ENCODE measurements at regions not wholly inside any gene's neighbourhood (a gene's known extent, or its start where the extent isn't known, plus 50 kb on each side); places are given as distances from the start of the nearest gene placed in this dataset.

- TF ChIP-seq SIN3A (IDR thresholded peaks at IDR 0.05; ENCODE audit: low read depth): no peak
- TF ChIP-seq ZFX (IDR thresholded peaks at IDR 0.05): no peak
- TF ChIP-seq EZH2 (IDR thresholded peaks at IDR 0.05): no peak
Measured at GRCh38 chr15:91694131-91694830, 159.2 kb upstream of the SLCO3A1 start (continued).

DNA sequence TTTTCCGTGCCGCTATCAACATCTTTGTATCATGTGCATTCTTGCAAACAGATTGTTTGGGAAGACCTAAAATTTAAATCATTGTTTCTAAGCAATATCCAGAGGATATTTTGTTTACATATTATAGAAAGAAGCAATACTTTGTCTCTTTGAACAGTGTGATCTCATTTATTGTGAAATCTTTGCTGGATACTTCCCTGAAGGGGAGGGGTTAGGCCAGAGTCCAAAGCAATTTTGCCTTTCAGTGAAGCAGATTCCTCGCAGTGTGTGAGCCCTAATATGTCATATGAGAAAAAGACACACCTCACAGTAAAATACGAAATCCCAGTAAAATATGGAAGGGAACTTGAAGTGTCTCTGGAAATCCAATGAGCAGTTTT, 158.7 kb upstream of the SLCO3A1 start:
- CTCF ChIA-PET: interaction anchor here (1.2 to 1.6 kb wide), 2 partner anchors 11 to 12 kb away, joined by 4 to 7 read pairs; no protein-coding TSS in a partner anchor

DNA sequence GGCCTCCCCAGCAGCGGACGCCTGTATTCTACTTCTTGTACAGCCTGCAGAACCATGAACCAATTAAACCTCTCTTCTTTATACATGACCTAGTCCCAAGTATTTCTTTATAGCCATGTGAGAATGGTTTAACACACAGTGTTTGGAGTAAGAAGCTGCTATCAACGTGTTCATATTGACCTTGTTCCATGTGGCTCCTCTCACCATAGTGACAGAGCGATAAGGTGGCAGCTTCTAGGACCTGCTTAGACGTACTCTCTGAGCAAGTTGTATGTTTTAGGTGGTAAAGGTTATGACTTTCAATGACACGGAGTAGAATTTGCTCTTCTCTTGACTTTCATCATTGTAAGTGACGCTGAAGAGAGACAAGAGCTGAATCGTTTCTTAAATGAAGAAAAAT, 157.7 kb upstream of the SLCO3A1 start:
- Histone ChIP-seq H3K4me2 (ENCODE audit: low read length) (no peak overlapping the region), H3K27me3 (ENCODE audit: insufficient read depth, low read length) (no peaks in the 10 kb centered on the region; the same call in 1 of the 2 replicates), H3K27ac (ENCODE audit: low read depth, low read length) (no peak overlapping the region), H3K9me3 (ENCODE audit: control insufficient read depth in 1 of 2, insufficient read depth in 1 of 2, low read depth in 1 of 2, low read length in 2 of 2) (no peaks in the 10 kb centered on the region), H3K9me2 (ENCODE audit: insufficient read depth) (no peaks in the 10 kb centered on the region), H4K20me1 (ENCODE audit: insufficient read depth) (no peaks in the 10 kb centered on the region), H3K4me1 (ENCODE audit: control insufficient read depth in 1 of 2, insufficient read depth in 2 of 2, low read length in 2 of 2) (no peaks in the 10 kb centered on the region), H3K9ac (ENCODE audit: low read length) (no peak overlapping the region), H3K79me2 (ENCODE audit: insufficient read depth, low read length) (no peaks in the 10 kb centered on the region), H3K4me3 (replicated peaks in 1 of 2; ENCODE audit: low read depth in 1 of 2, low read length in 2 of 2) (no peak overlapping the region), H2AFZ (ENCODE audit: low read depth, low read length, poor library complexity, severe bottlenecking) (no peak overlapping the region), H3K36me3 (ENCODE audit: control insufficient read depth in 1 of 2, insufficient read depth in 2 of 2, low read length in 2 of 2) (no peaks in the 10 kb centered on the region)
- intact Hi-C loops (cut with micrococcal nuclease): no loop called here
- TF ChIP-seq RAD21 (IDR thresholded peaks at IDR 0.05; ENCODE audit: low read depth): no peak
- TF ChIP-seq POLR2A (IDR thresholded peaks at IDR 0.05; ENCODE audit: borderline replicate concordance, extremely low read depth, insufficient read depth, insufficient read length): no peak
- no peak for TF ChIP-seq MAX (IDR thresholded peaks at IDR 0.05)
- TF ChIP-seq CEBPB (IDR thresholded peaks at IDR 0.05; ENCODE audit: low read depth): no peak
- TF ChIP-seq EGR1 (IDR thresholded peaks at IDR 0.05; ENCODE audit: low read depth): no peak
- TF ChIP-seq POLR2AphosphoS5 (IDR thresholded peaks at IDR 0.05; ENCODE audit: low read depth, low read length): no peak
- no peak for TF ChIP-seq EZH2 (IDR thresholded peaks at IDR 0.05)
- TF ChIP-seq CBX3 (IDR thresholded peaks at IDR 0.05; ENCODE audit: low read depth): no peak
- no peak for TF ChIP-seq SP1 (IDR thresholded peaks at IDR 0.05; ENCODE audit: low read depth)
- TF ChIP-seq REST (IDR thresholded peaks at IDR 0.05; ENCODE audit: low read depth): no peak
- no peak for TF ChIP-seq EZH2phosphoT487 (IDR thresholded peaks at IDR 0.05; ENCODE audit: borderline replicate concordance)
- TF ChIP-seq SRF (IDR thresholded peaks at IDR 0.05; ENCODE audit: low read depth): no peak
- no peak for TF ChIP-seq ELF1 (IDR thresholded peaks at IDR 0.05; ENCODE audit: borderline replicate concordance, low read depth)
- ATAC-seq (no peak), DNase-seq (ENCODE audit: low read depth, low spot score) (no peak)
- ChIA-PET RAD21 (ENCODE audit: low non-redundant PET in 1 of 2, low total read pairs in 2 of 2, uncharacterized antibody in 2 of 2, unreplicated experiment in 2 of 2) (no interaction called here), POLR2A (no interaction called here), CTCF (interaction anchor here (1.6 kb wide), 1 partner anchor 11 kb away, joined by 7 read pairs; no protein-coding TSS in a partner anchor)
- no TSS peak for BruUV-seq (replicated peaks)

More for the DNA sequence above, 158.7 kb upstream of the SLCO3A1 start:
- Histone ChIP-seq H3K9ac (ENCODE audit: low read length) (no peak overlapping the region), H3K4me2 (ENCODE audit: low read length) (no peak overlapping the region), H3K27me3 (ENCODE audit: insufficient read depth, low read length) (no peaks in the 10 kb centered on the region; the same call in 1 of the 2 replicates), H4K20me1 (ENCODE audit: insufficient read depth) (0 out of 2 replicates have a peak, but pooled peaks cover 3% of the 10 kb centered on the region), H3K4me3 (replicated peaks in 1 of 2; ENCODE audit: low read depth in 1 of 2, low read length in 2 of 2) (no peak overlapping the region), H3K79me2 (ENCODE audit: insufficient read depth, low read length) (no peaks in the 10 kb centered on the region), H2AFZ (ENCODE audit: low read depth, low read length, poor library complexity, severe bottlenecking) (no peak overlapping the region), H3K9me3 (ENCODE audit: control insufficient read depth in 1 of 2, insufficient read depth in 1 of 2, low read depth in 1 of 2, low read length in 2 of 2) (no peaks in the 10 kb centered on the region), H3K4me1 (ENCODE audit: control insufficient read depth in 1 of 2, insufficient read depth in 2 of 2, low read length in 2 of 2) (no peaks in the 10 kb centered on the region), H3K27ac (ENCODE audit: low read depth, low read length) (no peak overlapping the region), H3K9me2 (ENCODE audit: insufficient read depth) (no peaks in the 10 kb centered on the region), H3K36me3 (ENCODE audit: control insufficient read depth in 1 of 2, insufficient read depth in 2 of 2, low read length in 2 of 2) (no peaks in the 10 kb centered on the region)
- TF ChIP-seq CBX3 (IDR thresholded peaks at IDR 0.05; ENCODE audit: low read depth) (no peak), SP1 (IDR thresholded peaks at IDR 0.05; ENCODE audit: low read depth) (no peak), CEBPB (IDR thresholded peaks at IDR 0.05; ENCODE audit: low read depth) (peak; percentile 52)
- ChIA-PET POLR2A (no interaction called here), RAD21 (ENCODE audit: low non-redundant PET in 1 of 2, low total read pairs in 2 of 2, uncharacterized antibody in 2 of 2, unreplicated experiment in 2 of 2) (no interaction called here)
- no TSS peak for BruUV-seq (replicated peaks)
- DNase-seq (ENCODE audit: low read depth, low spot score) (no peak), ATAC-seq (no peak)
- intact Hi-C loops (cut with micrococcal nuclease): no loop called here

All from HCT116 (cell line).